HG03103 (cell line): ENCODE measurements at regions not wholly inside any gene's neighbourhood (a gene's known extent, or its start where the extent isn't known, plus 50 kb on each side); places are given as distances from the start of the nearest gene placed in this dataset.
"Not testable (repeated sequence)": the region's sequence is repeated elsewhere in the genome, so short reads cannot be mapped to it uniquely, and the experiment has no call there.

Experiments
- ATAC-seq: cut with Tn5 transposase; IDR thresholded peaks from one replicate; pipeline ENCODE4 v1.9.1; 2021; ENCODE audit warnings: low read depth; ENCODE audit not compliant: unreplicated experiment

- no peak for ATAC-seq
Observed at GRCh38 chr2:104904889-104905288, 51.0 kb downstream of the POU3F3 start.

DNA sequence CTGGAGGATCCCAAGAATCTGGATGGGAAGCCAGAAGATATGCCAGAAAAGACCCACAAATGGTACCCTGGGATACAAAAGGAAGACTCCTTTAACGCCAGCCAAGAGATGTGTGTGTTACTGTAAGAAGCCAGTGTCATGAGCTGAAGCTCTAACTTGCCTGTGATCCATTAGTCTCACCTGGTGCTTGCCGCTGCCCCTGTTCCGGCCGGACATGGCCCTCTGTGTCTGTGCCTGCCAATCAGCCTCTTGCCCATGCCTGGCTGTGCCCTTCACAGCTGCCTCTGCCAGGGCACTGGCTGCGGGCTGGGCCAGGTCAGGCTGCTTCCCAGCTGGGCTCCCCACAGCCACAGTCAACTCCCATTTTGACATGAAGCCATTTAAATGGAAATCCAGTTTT lies 55.4 kb downstream of the POU3F3 start:
- ATAC-seq, result no peak

GRCh38 chr2:104914509-104914908 lies 60.6 kb downstream of the POU3F3 start:
- ATAC-seq, result no peak

DNA sequence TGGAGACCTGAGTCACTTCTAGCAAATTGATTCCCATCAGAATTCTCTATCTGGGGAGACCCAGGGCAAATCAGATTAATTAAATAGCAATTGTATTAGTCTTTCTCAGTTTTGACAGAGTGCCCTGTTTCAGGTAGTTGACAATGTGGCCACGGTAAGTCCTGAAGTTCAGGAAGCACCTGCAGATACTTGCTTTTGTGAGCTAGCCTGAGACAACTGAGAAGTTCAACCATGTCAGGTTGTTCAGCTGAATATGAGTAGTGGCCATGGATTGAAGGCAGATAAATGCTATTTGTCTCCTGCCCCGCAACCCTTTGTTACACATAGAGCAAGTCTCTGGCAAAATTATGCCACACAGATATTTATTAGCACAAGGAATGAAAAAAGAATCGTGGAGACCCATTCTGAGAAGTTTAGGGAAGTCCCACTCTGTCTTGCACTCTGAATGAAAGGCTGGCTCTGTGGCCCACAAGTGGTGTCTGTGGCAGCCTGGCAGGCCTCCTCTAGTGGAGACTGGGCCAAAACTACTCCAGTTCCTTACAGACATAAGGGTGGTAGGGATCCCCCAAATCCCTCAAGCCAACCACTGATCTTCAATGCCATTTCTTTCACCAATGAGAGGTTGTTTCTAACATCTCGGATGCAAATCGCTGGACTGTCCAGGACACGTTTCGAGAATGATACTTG lies 61.3 kb downstream of the POU3F3 start:
- ATAC-seq, result no peak

- ATAC-seq, result no peak
Observed at GRCh38 chr2:104919127-104919526, 65.2 kb downstream of the POU3F3 start.

DNA sequence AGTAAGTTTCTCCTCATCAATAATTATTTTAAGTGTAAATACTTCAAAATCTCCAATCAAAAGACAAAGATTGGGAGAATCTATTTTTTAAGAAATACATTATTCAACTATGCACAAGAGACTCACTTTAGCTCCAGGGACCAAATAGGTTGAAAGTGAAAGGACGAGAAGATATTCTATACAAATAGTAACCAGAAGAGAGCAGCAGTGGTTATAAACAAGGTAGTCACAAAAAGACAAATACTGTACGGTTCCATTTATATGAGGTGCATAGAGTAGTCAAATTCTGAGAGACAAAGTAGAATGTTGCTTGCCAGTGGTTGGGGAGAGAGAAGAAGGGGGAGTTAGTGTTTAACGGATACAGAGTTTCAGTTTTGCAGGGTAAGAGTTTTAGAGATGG lies 69.8 kb downstream of the POU3F3 start:
- no peak for ATAC-seq

- no peak for ATAC-seq
Observed at GRCh38 chr2:104929663-104930062, 75.7 kb downstream of the POU3F3 start.

- no peak for ATAC-seq
Observed at GRCh38 chr2:104930732-104931131, 76.8 kb downstream of the POU3F3 start.

DNA sequence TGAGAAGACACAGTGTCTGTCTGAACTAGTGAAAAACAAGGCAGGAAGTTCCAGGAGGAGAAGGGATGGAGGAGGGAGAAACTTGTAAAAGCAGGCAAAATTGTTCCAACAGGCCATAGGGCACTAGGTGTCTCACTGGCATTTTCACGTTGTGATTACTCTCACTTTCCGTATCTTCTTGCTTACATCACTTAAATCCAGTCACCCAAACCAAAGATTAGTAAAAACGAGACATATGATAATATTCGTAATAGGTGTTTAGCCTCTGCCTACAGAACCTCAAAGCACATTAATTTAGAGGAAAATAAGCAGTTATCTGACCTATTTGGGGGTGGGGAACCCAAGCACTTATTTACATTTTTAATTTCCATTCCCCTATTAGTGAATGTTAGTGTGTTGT lies 78.3 kb downstream of the POU3F3 start:
- no peak for ATAC-seq

- ATAC-seq, result no peak
Observed at GRCh38 chr2:104933151-104933917, 79.4 kb downstream of the POU3F3 start.

DNA sequence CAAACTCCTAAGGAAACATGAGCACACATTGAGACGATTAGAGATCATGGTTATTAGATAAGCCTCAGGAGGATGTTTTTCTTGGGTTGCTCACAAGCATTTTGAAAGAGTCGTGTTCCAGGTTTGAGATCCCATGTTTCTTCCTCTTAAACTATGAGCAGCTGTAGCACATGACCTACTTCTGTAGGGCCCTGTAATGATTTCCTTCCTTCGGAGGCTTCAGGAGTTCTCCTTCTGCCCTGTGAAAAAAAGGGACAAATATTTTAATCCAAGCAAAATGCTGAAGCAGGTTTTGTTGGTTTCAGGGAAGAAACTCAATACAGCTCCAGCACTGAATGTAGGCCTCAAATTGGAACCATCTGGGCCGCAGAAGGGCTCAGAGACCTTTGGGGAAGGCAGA lies 82.6 kb downstream of the POU3F3 start:
- ATAC-seq, result no peak

GRCh38 chr2:104938231-104938941 lies 84.5 kb downstream of the POU3F3 start:
- peak; percentile 94 for ATAC-seq

GRCh38 chr2:104939570-104940217 lies 85.8 kb downstream of the POU3F3 start:
- ATAC-seq, result no peak

DNA sequence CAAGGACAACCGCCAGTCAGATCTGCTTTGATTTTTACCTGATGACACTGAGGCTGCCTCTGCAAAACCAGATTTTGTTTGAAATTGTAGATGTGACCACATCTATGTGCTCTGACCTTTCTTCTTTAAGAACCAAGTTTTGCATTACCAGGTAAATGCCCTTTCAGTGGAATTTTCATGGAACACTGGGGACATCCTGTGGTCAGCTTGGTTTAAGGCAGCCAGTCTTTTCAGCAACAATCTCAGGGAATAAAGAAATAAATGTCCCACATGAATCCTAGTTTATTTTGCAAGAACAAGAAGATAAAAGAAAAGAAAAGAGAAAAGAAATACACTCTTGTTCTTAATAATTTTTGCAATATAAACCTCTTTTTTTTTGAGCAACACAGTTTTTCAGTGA lies 90.6 kb downstream of the POU3F3 start:
- ATAC-seq, result no peak

DNA sequence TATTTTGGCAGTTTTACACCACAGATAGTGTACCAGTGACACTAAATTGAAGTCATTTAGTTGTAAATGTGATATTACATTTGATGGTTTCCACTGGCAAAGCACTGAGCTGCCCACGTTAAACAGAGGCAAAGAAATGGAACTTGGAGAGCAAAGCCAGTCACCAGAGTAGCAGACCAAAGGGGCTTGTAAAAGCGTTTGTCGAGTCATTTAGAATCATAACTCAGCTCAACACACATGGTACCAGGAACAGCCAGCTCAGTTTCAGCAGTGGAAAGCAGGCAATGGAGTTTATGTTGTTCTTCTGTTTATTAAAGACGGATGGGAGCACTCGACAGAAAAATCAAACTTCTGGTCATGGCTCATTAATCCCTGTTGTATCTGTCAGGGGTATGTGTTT lies 91.2 kb downstream of the POU3F3 start:
- ATAC-seq, result no peak

DNA sequence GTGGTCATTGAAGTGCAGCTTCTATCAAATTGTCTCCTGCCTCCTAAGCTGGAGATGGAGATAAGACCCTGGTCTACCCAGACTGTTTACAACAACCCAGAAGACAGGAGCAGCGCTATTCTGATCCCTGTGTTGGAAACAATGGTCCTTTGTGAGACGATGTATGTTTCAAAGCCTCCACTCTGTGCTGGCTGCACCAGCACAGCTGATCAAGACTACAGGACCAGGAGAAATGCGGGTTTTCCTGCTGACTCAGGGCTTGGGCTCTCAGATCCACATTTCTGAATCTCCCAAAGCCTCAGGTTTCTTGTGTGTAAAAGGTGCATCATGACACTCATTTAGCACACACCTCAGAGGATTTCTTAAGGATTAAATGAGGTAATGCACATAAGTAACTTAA lies 92.0 kb downstream of the POU3F3 start:
- ATAC-seq, result no peak

DNA sequence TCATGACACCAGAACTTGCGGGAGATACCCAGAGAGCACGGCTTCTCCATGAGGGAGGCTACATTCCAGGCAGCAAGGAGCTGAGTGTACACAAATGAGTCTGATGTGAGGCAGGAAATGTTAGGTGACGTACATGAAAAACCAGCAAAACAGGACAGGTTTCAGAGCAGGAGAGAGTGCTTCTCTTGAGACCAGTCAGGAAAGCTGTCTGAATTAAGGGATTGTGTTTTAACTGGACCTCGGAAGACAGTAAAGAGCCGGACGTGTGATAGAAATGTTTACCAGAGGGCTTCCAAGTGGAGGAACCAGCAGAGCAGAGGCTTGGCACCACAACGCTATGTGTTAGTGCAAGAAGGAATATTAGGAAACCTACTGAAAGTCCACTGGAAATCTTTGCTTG lies 90.4 kb upstream of the MRPS9 start:
- not testable (repeated sequence) for ATAC-seq

DNA sequence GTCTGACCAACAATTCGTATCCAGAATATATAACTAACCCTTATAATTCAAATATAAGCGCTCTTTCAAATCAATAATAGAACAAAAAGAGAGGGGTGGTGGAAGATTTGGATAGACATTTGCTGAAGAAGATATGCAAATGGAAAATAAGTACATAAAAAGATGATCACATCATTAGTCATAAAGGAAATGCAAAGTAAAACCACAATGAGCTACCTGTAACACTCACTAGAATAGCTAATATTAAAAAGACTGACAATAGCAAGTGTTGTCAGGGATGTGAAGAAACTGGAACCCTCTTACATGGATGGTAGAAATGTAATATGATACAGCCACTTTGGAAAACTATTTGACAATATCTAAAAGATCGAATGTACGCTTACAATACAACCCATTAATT lies 84.9 kb upstream of the MRPS9 start:
- ATAC-seq, result no peak

- ATAC-seq, result no peak
Observed at GRCh38 chr2:104965900-104966299, 72.0 kb upstream of the MRPS9 start.

DNA sequence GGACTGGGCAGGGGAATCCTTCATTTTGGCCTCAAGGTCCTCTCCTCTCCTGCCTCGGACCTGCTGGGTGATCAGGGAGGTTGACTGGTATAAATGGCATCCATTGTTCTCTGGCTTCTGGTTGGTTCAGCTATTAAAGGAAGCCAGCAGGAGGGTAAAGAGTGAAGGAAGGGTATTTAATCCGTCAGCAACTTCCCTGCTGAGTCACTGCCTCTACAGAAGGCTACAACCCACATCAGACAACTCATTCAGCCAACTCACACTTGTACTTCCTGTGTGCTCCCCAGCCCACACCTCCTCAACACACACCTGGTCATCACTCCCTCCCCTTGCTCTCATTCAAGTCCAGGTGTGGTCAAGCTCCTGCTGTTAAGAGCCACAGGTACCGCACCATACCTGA lies 68.3 kb upstream of the MRPS9 start:
- no peak for ATAC-seq

DNA sequence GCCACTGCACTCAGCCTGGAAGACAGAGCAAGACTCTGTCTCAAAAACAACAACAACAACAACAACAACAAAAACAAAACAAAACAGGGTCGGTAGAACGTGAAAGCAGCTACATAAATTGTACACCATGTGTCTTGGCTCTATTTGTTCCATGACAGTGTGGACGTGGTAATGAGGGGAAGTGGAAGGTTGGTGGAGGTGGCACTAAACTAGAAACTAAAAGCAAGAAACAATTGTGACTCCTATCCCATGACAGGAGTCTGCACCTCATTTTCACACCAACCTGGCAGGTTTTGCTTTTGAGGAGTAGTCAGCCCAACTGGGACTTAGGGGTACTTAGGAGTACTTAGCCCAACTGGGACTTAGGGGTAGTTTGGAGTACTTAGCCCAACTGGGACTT lies 62.5 kb upstream of the MRPS9 start:
- ATAC-seq, result no peak
